GM21723 (cell line): ENCODE measurements at regions not wholly inside any gene's neighbourhood (a gene's known extent, or its start where the extent isn't known, plus 50 kb on each side); places are given as distances from the start of the nearest gene placed in this dataset.
"Not testable (repeated sequence)": the region's sequence is repeated elsewhere in the genome, so short reads cannot be mapped to it uniquely, and the experiment has no call there.

Source experiments
- ATAC-seq: cut with Tn5 transposase; IDR thresholded peaks from one replicate; pipeline ENCODE4 v1.9.1; 2021; ENCODE audit warnings: mild to moderate bottlenecking, moderate library complexity; ENCODE audit not compliant: unreplicated experiment

DNA sequence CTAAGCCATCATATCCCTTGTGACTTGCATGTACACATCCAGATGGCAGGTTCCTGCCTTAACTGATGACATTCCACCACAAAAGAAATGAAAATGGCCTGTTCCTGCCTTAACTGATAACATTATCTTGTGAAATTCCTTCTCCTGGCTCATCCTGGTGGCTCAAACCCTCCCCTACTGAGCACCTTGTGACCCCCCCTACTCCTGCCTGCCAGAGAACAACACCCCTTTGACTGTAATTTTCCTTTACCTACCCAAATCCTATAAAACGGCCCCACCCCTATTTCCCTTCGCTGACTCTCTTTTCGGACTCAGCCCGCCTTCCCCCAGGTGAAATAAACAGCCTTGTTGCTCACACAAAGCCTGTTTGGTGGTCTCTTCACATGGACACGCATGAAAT is 390.0 kb downstream of the TUSC1 start:
- ATAC-seq, result not testable (repeated sequence)

DNA sequence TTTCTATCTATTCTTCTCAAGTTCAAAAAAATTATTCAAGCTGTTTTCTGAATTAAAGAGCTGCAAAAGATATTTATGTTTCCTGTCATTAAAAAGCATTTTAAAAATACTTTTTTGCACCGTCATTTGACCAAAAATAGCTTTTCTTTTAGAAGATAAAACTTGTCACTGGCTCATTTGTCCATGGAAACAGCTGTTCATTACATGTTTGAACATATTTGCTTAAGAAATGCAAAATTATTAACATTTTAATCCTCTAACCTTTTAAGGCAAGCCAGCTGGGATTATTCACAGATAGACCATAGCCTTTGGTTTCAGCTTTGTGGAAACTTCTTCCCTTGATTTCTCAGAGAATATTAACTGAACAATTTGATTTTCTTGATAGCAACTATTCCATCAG is 393.9 kb downstream of the TUSC1 start:
- ATAC-seq, result no peak

- ATAC-seq, result no peak
Measured at GRCh38 chr9:25282946-25283345, 395.3 kb downstream of the TUSC1 start.

DNA sequence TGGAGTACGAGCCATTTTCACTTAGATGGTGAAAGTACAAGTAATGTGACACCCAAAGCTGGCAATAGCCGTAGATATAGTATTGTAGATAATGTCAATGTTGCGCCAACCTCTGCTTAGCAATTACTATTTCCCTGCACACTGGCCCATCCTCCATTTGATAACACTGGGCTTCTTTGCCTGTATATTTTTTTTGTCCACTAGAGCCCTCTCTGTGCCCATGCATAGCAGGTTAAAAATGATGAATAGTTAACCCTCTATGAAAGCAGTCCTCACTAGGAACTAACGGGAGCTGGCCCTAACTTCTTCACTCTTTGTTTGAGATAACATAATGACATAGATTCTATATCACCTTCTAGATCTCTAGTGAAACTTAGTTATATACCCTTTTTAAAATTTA is 416.8 kb downstream of the TUSC1 start:
- no peak for ATAC-seq

DNA sequence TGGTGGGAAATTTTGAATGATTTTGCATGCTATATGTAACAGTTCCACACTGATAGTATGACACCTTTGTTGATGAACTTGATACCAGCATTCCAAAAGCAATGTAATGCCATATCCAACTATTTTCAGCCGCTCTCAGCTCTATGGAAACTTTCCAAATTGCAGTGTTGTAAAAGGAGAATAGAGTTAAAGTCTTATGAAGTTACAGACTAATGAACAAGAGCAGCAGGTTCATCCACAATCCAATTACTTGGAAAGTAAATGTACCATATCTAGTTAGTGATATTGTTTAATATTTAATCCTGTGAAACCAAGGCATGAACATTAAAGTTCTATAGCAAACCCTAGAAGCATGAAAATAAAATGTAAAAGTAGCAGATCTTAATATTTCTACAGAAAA is 418.2 kb downstream of the TUSC1 start:
- no peak for ATAC-seq

DNA sequence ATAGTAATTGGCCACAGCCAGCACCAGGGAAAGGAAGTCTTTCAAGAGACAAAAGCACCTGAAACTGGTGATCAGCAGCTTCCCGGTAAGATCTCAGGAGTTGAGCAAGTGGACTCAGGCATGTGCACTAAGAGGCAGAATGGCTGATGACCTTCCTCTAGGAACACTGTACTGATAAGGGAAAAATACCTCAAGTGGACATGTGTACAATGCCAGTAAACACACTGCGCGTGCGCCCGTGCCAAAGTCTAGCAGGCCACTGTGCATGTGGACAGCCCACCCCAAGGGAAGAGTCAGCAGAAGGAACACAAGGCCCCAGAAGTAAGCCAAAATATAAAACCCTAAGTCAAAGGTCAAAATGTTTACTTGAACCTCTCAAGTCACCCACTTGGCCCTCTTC is 423.0 kb downstream of the TUSC1 start:
- no peak for ATAC-seq

DNA sequence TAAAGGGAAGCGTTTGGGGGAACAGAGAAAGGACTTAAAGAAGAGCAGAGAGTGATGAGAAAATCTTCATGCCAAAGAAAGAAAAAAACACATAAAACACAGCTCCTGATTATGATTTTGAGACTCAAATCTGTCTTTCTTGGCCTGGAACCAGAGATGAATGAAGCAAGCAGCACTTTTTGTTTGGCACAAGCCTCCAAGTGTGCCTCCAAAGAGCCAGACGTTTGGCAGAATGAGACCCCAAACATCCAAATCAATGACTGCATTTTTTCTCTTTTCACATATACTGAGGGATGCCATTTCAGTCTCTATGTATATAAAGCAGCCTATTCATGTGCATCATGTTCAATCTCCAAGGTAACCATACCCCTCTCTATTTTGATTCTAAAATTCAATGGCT is 424.2 kb downstream of the TUSC1 start:
- ATAC-seq, result no peak

DNA sequence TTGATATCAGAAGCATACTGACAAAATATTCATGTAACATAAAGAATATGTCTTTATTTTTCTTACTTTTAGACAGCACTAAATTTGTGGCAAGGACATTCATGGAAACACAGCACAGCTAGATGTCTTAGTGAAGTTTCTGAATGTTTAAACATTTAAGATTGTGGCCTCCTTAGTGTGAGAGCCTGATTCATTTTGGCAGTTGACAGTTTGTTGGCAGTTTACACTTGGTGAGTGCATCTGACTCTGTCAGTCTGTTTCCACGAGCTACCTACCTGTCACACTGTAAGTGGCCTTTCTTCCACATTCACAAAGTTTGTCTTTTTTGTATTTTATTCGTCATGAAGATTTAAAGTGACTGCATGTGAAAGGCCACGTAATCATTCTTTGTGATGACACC is 436.8 kb downstream of the TUSC1 start:
- ATAC-seq, result no peak

DNA sequence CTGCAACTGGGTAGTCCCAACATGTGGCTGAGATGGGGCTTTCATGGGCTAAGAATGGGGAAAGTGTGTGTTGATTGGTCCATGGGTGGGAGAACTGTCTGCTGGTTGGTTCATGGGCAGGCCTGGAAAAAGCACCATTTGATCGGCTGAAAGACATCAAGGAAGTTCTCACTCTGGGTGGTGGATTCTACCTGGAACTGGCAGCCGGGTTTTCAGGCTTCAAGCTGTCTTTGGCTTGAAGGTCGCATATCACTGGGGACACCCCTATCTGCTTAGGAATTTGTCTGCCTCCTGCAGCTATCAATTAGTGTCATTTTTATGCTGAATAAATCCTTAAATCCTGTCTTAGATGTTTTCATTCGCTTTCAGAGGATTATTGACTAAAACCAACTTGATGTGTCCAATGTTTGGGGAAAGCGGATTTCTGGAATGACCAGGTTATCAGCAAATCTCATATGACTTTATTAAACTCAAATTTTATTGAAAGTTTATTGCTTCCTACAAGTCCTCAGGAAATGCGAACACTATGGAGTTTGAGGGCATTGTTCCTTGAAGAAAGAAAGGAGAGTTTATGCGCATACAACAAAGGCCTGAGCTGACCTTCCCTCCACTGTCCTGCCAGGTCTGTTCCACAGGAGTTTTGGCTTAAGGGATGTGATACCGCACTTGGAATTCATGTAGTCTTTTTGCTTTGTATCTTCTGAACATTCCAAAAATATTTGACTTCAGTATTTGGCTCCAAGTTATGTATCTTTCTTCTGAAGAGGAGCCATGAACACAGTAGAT is 451.1 kb downstream of the TUSC1 start:
- no peak for ATAC-seq

DNA sequence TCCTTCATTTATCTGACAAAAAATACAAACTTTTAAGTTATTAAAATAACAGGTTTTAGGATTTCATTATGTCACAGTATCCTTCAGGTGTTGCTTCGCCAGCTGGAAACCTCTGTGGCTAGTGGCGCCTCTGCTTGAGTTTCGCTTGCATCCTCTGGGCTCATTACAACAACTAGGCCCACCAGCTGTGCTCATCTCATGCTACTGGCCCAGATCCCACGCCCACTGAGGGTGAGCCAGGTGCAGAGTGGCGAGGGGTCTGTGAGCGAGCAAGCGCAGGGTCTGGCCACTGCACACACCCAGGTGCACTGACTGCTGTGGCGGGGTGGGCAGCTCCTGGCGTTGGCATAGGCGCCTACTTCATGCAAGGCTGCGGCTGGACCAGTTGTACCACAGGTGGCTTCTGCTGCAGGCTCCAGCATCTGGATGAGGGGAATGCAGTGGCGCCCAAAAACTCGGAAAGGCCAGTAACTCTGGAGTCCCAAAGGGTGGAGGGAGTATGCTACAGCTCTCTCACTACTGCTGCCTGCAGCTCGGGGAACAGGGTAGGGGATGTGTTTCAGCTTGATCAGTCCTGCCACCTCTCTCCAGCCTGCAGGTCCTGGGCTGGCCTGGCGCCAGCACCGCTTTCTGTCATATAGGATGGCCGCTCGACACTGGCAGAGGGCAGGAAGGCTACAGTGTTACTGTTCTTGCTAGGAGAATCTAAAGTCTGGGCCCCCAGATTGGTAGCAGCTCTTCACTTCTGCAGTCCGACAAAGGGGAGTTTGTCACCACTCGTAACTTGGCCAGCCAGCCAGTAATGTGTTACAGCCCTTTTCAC is 452.1 kb downstream of the TUSC1 start:
- ATAC-seq, result no peak

DNA sequence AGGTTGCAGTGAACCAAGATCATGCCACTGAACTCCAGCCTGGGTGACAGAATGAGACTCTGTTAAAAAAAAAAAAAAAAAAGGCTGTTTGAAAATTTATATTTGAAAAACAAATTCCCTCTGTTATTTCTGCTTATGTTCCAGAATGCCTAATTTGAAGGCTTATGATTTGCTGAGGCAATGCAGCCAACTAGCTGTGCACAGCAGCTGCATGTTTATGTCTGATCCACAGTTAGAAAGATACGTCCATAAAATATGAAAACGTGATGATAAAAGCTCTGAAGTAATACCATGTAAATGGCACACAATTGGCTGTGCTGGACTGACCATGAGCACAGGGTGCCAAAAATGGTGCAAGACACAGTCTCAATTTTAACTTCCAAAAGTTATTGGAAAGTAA is 453.2 kb downstream of the TUSC1 start:
- no peak for ATAC-seq

DNA sequence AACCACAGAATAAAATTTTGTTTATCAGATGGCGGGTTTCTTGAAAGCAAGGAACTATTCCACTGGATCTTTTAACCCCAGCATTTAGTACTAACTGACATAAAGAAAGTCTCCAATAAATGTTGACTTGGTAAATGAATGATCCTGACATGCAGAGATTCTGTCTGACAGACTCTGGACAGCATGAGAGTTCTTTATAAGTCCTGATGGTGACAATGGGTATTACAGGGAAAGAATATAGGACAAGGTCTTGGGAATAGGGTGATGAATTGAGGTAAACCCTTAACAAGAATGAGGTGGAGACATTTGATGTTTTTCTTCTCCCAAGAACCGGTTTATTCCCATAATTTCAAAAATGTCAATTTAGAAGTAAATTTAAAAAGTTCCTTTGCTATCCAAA is 453.9 kb downstream of the TUSC1 start:
- no peak for ATAC-seq

DNA sequence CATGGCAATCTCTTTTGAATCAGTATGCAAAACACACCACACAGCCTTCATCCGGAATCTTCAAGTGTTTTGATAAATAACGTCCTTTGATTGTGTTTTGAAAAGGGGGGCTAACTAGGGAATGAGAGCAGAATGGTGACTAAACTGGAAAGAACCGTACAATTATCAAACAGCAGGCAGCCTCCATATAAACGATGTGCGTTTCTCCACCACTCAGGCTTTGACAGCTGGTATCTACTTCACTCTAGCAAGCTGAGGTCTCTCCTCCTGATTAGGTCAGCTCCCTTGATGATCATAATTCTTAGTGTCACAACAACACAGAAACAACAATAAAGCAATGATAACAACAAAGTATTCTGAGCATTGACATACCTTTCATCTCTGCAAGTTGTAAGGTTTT is 465.9 kb downstream of the TUSC1 start:
- ATAC-seq, result no peak

DNA sequence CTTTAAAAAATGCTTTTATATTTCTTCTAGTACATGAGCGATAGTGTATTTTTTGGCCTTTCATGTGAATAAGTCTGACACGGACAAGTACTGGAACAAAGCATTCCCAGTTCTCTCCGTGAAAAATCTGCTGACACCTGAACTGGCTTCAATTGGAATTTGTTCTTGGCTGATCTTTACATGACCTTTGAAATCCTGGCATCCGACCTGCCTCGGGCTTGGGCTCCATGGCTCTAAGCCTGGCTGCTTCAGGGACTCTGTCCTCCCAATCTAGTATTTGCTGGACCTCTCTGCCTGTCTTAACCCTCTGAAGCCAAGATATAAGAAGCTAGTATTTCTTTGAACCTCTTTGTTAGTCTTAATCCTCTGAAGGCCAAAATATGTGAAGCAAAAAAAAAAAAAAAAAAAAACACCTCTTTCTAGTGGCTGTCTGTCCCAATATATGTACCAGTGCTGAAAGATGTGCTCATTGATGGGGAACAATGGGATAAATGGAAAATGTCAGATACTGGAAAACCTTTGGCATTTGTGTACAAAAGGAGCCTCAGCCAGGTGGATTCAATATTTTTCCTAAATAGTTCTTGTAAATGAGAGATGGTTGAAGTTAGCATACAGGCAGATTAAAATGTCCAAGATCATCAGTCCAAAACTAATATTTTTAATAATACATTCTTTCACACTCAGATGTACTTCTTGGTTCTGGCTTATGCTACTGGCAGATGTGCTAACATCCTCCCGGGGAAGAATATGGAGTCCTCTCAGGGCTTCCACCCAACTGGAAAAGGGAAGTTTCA is 470.6 kb downstream of the TUSC1 start:
- ATAC-seq, result no peak

DNA sequence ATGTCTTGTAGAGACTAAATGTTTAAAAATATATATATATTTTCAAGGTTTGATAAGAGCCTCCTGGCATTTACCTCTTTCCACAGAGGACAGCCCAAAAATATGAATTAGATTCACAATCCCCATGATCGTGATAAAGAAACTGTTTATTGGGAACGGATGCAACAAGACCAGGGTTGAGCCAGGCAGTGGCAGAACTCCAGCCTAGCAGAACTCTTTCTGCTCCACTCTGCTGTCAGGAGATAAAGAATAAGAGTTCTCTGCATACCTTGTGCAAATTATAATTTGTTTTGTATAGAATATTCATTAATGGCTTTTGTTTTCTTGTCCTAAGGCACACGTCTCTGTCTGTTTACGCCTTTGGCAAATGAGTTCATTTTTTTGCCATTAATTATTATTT is 472.2 kb downstream of the TUSC1 start:
- no peak for ATAC-seq

- no peak for ATAC-seq
Measured at GRCh38 chr9:25205285-25205684, 473.0 kb downstream of the TUSC1 start.

DNA sequence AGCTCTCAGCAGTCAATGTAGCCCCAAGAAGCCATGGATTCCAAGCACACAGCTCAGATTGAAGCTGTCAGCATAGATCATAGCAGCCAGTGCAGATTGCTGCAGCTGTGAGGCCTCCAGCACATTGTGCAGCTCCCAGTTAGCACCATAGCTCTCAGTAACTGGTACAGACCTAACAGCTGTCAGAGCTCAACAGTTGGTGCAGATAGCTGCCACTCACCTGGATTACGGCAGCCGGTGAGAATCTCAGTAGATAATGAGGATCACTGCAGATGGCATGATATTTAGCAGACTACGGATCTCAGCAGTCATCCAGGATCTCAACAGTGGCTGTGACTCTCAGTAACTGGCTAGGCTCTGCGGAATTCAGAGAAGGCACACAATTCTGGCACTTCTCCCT is 500.4 kb downstream of the TUSC1 start:
- ATAC-seq, result no peak

GRCh38 chr9:25129537-25129936 is 548.7 kb downstream of the TUSC1 start:
- no peak for ATAC-seq

- ATAC-seq, result no peak
Measured at GRCh38 chr9:25121811-25122210, 556.4 kb downstream of the TUSC1 start.

GRCh38 chr9:25119041-25119440 is 559.2 kb downstream of the TUSC1 start:
- no peak for ATAC-seq

GRCh38 chr9:25117791-25118190 is 560.5 kb downstream of the TUSC1 start:
- ATAC-seq, result no peak

GRCh38 chr9:25102204-25102603 is 556.5 kb upstream of the IZUMO3 start:
- ATAC-seq, result not testable (repeated sequence)
